ENCODE measurements at regions not wholly inside any gene's neighbourhood (a gene's known extent, or its start where the extent isn't known, plus 50 kb on each side); places are given as distances from the start of the nearest gene placed in this dataset.

DNA sequence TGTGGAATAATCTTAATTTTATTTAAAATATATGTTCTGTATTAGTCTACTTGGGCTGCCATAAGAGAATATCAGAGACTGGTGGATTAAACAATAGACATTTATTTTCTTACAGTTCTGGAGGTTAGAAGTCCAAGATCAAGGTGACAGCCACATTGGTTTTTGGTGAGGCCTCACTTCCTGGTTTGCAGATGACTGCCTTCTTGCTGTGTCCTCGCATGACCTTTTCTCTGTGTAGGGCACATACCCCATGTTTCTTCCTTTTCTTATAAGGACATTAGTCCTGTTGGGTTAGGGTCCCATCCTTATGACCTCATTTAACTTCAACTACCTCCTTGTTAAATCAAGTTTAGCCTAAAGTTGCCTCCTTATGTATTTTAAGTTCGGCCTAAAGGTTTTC lies 202.7 kb upstream of the MPPED2 start:
- Histone ChIP-seq H3F3A (ENCODE audit: low read length, unreplicated experiment) (no peaks in the 10 kb centered on the region), H3K4me2 (ENCODE audit: low read length) (no peak overlapping the region), H4K20me1 (ENCODE audit: low read length) (no peaks in the 10 kb centered on the region), H3K4me3 (ENCODE audit: low read length) (no peak overlapping the region), H2AFZ (ENCODE audit: low read length) (no peak overlapping the region), H3K4me1 (ENCODE audit: insufficient read depth, low read length) (no peaks in the 10 kb centered on the region), H3K9ac (ENCODE audit: low read length) (no peak overlapping the region), H3K36me3 (ENCODE audit: low read depth, low read length) (no peaks in the 10 kb centered on the region), H3K9me3 (ENCODE audit: low read length) (no peaks in the 10 kb centered on the region), H3K27ac (ENCODE audit: low read length) (no peak overlapping the region), H3K9me2 (replicated peaks; ENCODE audit: low read length) (no peaks in the 10 kb centered on the region), H3K27me3 (ENCODE audit: low read length) (no peaks in the 10 kb centered on the region), H3K79me2 (ENCODE audit: low read length) (no peaks in the 10 kb centered on the region)
- ATAC-seq (no peak), DNase-seq (no peak)
- intact Hi-C loops (cut with micrococcal nuclease): no loop called here
- ChIA-PET POLR2A (ENCODE audit: unreplicated experiment) (interaction anchor here (0.7 kb wide), 1 partner anchor 306 kb away, joined by 3 read pairs; no protein-coding TSS in a partner anchor), CTCF (no interaction called here)
- no TSS peak for BruUV-seq (replicated peaks)
- TF ChIP-seq EZH2 (IDR thresholded peaks at IDR 0.05; ENCODE audit: low read length, unreplicated experiment) (no peak), EZH2phosphoT487 (IDR thresholded peaks at IDR 0.05; ENCODE audit: borderline replicate concordance, low read length) (no peak)
- TF ChIP-seq, protein P1, sequence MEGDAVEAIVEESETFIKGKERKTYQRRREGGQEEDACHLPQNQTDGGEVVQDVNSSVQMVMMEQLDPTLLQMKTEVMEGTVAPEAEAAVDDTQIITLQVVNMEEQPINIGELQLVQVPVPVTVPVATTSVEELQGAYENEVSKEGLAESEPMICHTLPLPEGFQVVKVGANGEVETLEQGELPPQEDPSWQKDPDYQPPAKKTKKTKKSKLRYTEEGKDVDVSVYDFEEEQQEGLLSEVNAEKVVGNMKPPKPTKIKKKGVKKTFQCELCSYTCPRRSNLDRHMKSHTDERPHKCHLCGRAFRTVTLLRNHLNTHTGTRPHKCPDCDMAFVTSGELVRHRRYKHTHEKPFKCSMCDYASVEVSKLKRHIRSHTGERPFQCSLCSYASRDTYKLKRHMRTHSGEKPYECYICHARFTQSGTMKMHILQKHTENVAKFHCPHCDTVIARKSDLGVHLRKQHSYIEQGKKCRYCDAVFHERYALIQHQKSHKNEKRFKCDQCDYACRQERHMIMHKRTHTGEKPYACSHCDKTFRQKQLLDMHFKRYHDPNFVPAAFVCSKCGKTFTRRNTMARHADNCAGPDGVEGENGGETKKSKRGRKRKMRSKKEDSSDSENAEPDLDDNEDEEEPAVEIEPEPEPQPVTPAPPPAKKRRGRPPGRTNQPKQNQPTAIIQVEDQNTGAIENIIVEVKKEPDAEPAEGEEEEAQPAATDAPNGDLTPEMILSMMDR (conservative IDR thresholded peaks at IDR 0.05; ENCODE audit: low read depth, low read length): no peak

DNA sequence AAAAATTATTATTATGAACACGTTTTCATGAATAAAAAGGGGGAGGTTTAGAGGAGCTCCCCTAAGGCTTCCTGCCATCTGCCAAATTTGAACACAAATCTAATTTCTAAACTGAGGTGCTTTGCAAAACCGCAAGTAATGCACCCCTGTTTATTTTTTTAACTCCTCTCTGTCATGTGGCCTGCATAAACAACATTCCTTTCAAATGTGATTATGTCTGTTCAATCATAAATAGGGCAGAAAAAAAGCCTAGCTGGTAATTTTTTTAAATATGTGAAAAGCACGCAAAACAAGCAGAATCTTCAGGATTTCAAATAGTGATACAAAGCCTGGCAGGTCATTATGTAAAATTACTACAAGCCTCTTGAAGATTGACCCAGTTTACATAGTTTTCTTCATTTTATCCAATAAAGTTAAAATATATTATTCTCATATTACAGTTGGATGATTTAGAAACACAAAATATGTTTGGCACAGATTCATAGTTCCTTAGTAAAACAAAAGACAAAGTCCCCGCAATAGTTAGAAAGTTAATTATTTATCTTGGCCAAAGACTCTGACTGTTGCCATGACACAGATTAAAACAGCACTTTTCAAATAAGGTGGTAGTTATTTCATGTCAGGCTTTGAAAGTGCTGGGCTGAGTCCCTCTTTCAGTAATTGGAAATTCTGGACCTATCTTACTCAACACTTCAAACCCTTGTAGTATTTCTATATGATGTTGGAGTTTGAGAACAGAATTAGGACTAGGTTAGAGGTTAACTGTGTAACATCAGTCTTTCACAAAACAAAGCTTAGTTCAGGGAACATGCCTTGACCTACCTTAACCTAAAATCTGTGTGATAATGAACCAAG lies 200.3 kb upstream of the MPPED2 start:
- no peaks in the 10 kb centered on the region for H3K4me1 ChIP-seq (ENCODE audit: insufficient read depth, low read length)
- no peaks in the 10 kb centered on the region for H3K27me3 ChIP-seq (ENCODE audit: low read length)
- no peak overlapping the region for H3K27ac ChIP-seq (ENCODE audit: low read length)
- H3K36me3 ChIP-seq (ENCODE audit: low read depth, low read length): no peaks in the 10 kb centered on the region
- TF ChIP-seq EZH2phosphoT487 (IDR thresholded peaks at IDR 0.05; ENCODE audit: borderline replicate concordance, low read length) (no peak), EZH2 (IDR thresholded peaks at IDR 0.05; ENCODE audit: low read length, unreplicated experiment) (no peak)
- TF ChIP-seq, protein P1 (conservative IDR thresholded peaks at IDR 0.05; ENCODE audit: low read depth, low read length): no peak
- H2AFZ ChIP-seq (ENCODE audit: low read length): no peak overlapping the region
- no peaks in the 10 kb centered on the region for H3K9me2 ChIP-seq (replicated peaks; ENCODE audit: low read length)
- intact Hi-C loops (cut with micrococcal nuclease): no loop called here
- no peaks in the 10 kb centered on the region for H3K79me2 ChIP-seq (ENCODE audit: low read length)
- no peak overlapping the region for H3K9ac ChIP-seq (ENCODE audit: low read length)
- H3F3A ChIP-seq (ENCODE audit: low read length, unreplicated experiment): no peaks in the 10 kb centered on the region
- no peak overlapping the region for H3K4me2 ChIP-seq (ENCODE audit: low read length)
- ATAC-seq: no peak
- H4K20me1 ChIP-seq (ENCODE audit: low read length): no peaks in the 10 kb centered on the region
- no TSS peak for BruUV-seq (replicated peaks)
- H3K9me3 ChIP-seq (ENCODE audit: low read length): no peaks in the 10 kb centered on the region
- ChIA-PET POLR2A (ENCODE audit: unreplicated experiment) (no interaction called here), CTCF (no interaction called here)
- no peak overlapping the region for H3K4me3 ChIP-seq (ENCODE audit: low read length)
- DNase-seq: no peak

DNA sequence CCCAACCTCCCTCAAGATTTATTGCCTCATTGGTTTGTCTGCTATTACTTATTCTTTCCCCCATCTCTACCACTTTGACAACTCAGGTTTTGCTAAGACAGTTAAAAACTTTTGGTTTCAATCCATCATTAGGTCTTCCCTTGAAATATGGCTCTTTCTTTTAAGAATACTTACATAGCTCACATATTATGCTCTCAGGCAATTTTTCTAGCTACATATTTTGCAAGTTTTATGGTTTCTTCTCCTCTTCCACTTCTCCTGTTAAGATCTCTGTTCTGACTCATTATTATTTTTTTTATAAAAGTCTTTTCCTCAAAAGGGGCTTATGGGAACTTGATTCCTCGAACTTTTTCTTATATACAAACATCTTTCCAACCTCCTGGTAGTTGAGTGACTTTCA lies 192.4 kb upstream of the MPPED2 start:
- no peaks in the 10 kb centered on the region for H4K20me1 ChIP-seq (ENCODE audit: low read length)
- H3K4me3 ChIP-seq (ENCODE audit: low read length): no peak overlapping the region
- H3K9ac ChIP-seq (ENCODE audit: low read length): no peak overlapping the region
- TF ChIP-seq EZH2 (IDR thresholded peaks at IDR 0.05; ENCODE audit: low read length, unreplicated experiment): no peak
- TF ChIP-seq, protein P1 (conservative IDR thresholded peaks at IDR 0.05; ENCODE audit: low read depth, low read length): no peak
- no peak for TF ChIP-seq EZH2phosphoT487 (IDR thresholded peaks at IDR 0.05; ENCODE audit: borderline replicate concordance, low read length)
- intact Hi-C loops (cut with micrococcal nuclease): no loop called here
- no peaks in the 10 kb centered on the region for H3K27me3 ChIP-seq (ENCODE audit: low read length)
- H2AFZ ChIP-seq (ENCODE audit: low read length): no peak overlapping the region
- no peaks in the 10 kb centered on the region for H3K36me3 ChIP-seq (ENCODE audit: low read depth, low read length)
- DNase-seq: no peak
- POLR2A ChIA-PET (ENCODE audit: unreplicated experiment): no interaction called here
- H3F3A ChIP-seq (ENCODE audit: low read length, unreplicated experiment): no peaks in the 10 kb centered on the region
- no TSS peak for BruUV-seq (replicated peaks)
- CTCF ChIA-PET: no interaction called here
- no peaks in the 10 kb centered on the region for H3K9me2 ChIP-seq (replicated peaks; ENCODE audit: low read length)
- H3K4me2 ChIP-seq (ENCODE audit: low read length): no peak overlapping the region
- no peak for ATAC-seq
- no peaks in the 10 kb centered on the region for H3K4me1 ChIP-seq (ENCODE audit: insufficient read depth, low read length)
- H3K79me2 ChIP-seq (ENCODE audit: low read length): no peaks in the 10 kb centered on the region
- no peaks in the 10 kb centered on the region for H3K9me3 ChIP-seq (ENCODE audit: low read length)
- no peak overlapping the region for H3K27ac ChIP-seq (ENCODE audit: low read length)

Data from PC-3 (cell line).